ENCODE measurements at regions not wholly inside any gene's neighbourhood (a gene's known extent, or its start where the extent isn't known, plus 50 kb on each side); places are given as distances from the start of the nearest gene placed in this dataset.
A peak's percentile ranks its signal among the peaks of the same experiment; 100 is the strongest.
"Not testable (repeated sequence)": the region's sequence is repeated elsewhere in the genome, so short reads cannot be mapped to it uniquely, and the experiment has no call there.

GRCh38 chr5:53784596-53784995 is 224.2 kb downstream of the NDUFS4 start:
- no peaks in the 10 kb centered on the region for H3K4me1 ChIP-seq (ENCODE audit: control insufficient read depth in 2 of 3, insufficient read depth in 2 of 3, low read depth in 1 of 3, low read length in 3 of 3)
- no peak overlapping the region for H3K4me3 ChIP-seq (ENCODE audit: low read length in 3 of 3)
- DNase-seq (peak in 1 of 5 donors; percentile 10), FAIRE-seq (no peak)
- no peaks in the 10 kb centered on the region for H3K36me3 ChIP-seq (ENCODE audit: control insufficient read depth in 2 of 3, insufficient read depth in 3 of 3, low read length in 3 of 3)
- no peak for TF ChIP-seq CTCF (IDR thresholded peaks at IDR 0.05; ENCODE audit: borderline replicate concordance, extremely low read depth, insufficient read depth)
- no peaks in the 10 kb centered on the region for H3K27me3 ChIP-seq (ENCODE audit: control insufficient read depth, insufficient read depth, low read length)
- intact Hi-C loops (cut with DNase I), result no loop called here
- H3K9ac ChIP-seq (ENCODE audit: low read length in 3 of 3), result no peak overlapping the region
- H3K9me3 ChIP-seq (ENCODE audit: control insufficient read depth in 2 of 3, insufficient read depth in 1 of 3, low read length in 3 of 3), result no peaks in the 10 kb centered on the region
- no peak overlapping the region for H3K27ac ChIP-seq (ENCODE audit: low read depth in 2 of 2, low read length in 2 of 2)

- Histone ChIP-seq H3K9me3 (ENCODE audit: control insufficient read depth in 2 of 3, insufficient read depth in 1 of 3, low read length in 3 of 3) (no peaks in the 10 kb centered on the region), H3K9ac (ENCODE audit: low read length in 3 of 3) (no peak overlapping the region), H3K36me3 (ENCODE audit: control insufficient read depth in 2 of 3, insufficient read depth in 3 of 3, low read length in 3 of 3) (no peaks in the 10 kb centered on the region), H3K4me3 (ENCODE audit: low read length in 3 of 3) (no peak overlapping the region), H3K27ac (ENCODE audit: low read depth in 2 of 2, low read length in 2 of 2) (no peak overlapping the region), H3K4me1 (ENCODE audit: control insufficient read depth in 2 of 3, insufficient read depth in 2 of 3, low read depth in 1 of 3, low read length in 3 of 3) (no peaks in the 10 kb centered on the region), H3K27me3 (ENCODE audit: control insufficient read depth, insufficient read depth, low read length) (no peaks in the 10 kb centered on the region)
- no peak for TF ChIP-seq CTCF (IDR thresholded peaks at IDR 0.05; ENCODE audit: borderline replicate concordance, extremely low read depth, insufficient read depth)
- intact Hi-C loops (cut with DNase I), result no loop called here
- no peak for FAIRE-seq
- DNase-seq, result no peak
Observed at GRCh38 chr5:53785924-53786323, 225.5 kb downstream of the NDUFS4 start.

GRCh38 chr5:53790026-53790425 is 229.6 kb downstream of the NDUFS4 start:
- Histone ChIP-seq H3K4me3 (ENCODE audit: low read length in 3 of 3) (no peak overlapping the region), H3K36me3 (ENCODE audit: control insufficient read depth in 2 of 3, insufficient read depth in 3 of 3, low read length in 3 of 3) (no peaks in the 10 kb centered on the region), H3K27ac (ENCODE audit: low read depth in 2 of 2, low read length in 2 of 2) (no peak overlapping the region), H3K4me1 (ENCODE audit: control insufficient read depth in 2 of 3, insufficient read depth in 2 of 3, low read depth in 1 of 3, low read length in 3 of 3) (no peaks in the 10 kb centered on the region), H3K27me3 (ENCODE audit: control insufficient read depth, insufficient read depth, low read length) (no peaks in the 10 kb centered on the region), H3K9me3 (ENCODE audit: control insufficient read depth in 2 of 3, insufficient read depth in 1 of 3, low read length in 3 of 3) (no peaks in the 10 kb centered on the region), H3K9ac (ENCODE audit: low read length in 3 of 3) (no peak overlapping the region)
- no peak for FAIRE-seq
- DNase-seq, result no peak
- TF ChIP-seq CTCF (IDR thresholded peaks at IDR 0.05; ENCODE audit: borderline replicate concordance, extremely low read depth, insufficient read depth), result no peak
- intact Hi-C loops (cut with DNase I), result no loop called here

- Histone ChIP-seq H3K9ac (ENCODE audit: low read length in 3 of 3) (no peak overlapping the region), H3K4me3 (ENCODE audit: low read length in 3 of 3) (no peak overlapping the region), H3K36me3 (ENCODE audit: control insufficient read depth in 2 of 3, insufficient read depth in 3 of 3, low read length in 3 of 3) (no peaks in the 10 kb centered on the region), H3K9me3 (ENCODE audit: control insufficient read depth in 2 of 3, insufficient read depth in 1 of 3, low read length in 3 of 3) (no peaks in the 10 kb centered on the region), H3K27ac (ENCODE audit: low read depth in 2 of 2, low read length in 2 of 2) (no peak overlapping the region), H3K4me1 (ENCODE audit: control insufficient read depth in 2 of 3, insufficient read depth in 2 of 3, low read depth in 1 of 3, low read length in 3 of 3) (no peaks in the 10 kb centered on the region), H3K27me3 (ENCODE audit: control insufficient read depth, insufficient read depth, low read length) (no peaks in the 10 kb centered on the region)
- DNase-seq (no peak), FAIRE-seq (no peak)
- intact Hi-C loops (cut with DNase I), result no loop called here
- no peak for TF ChIP-seq CTCF (IDR thresholded peaks at IDR 0.05; ENCODE audit: borderline replicate concordance, extremely low read depth, insufficient read depth)
Observed at GRCh38 chr5:53792338-53792737, 231.9 kb downstream of the NDUFS4 start.

DNA sequence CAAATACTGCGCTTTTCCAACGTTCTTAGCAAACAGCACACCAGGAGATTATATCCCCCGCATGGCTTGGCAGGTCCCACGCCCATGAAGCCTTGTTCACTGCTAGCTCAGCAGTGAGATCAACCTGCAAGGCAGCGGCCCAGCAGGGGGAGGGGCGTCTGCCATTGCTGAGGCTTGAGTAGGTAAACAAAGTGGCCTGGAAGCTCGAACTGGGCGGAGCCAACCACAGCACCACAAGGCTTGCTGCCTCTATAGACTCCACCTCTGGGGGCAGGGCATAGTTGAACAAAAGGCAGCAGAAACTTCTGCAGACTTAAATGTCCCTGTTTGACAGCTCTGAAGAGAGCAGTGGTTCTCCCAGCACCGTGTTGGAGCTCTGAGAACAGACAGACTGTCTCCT is 239.2 kb downstream of the NDUFS4 start:
- H3K9me3 ChIP-seq (ENCODE audit: control insufficient read depth in 2 of 3, insufficient read depth in 1 of 3, low read length in 3 of 3); intact Hi-C loops (cut with DNase I); FAIRE-seq; H3K4me3 ChIP-seq (ENCODE audit: low read length in 3 of 3); H3K27ac ChIP-seq (ENCODE audit: low read depth in 2 of 2, low read length in 2 of 2); H3K27me3 ChIP-seq (ENCODE audit: control insufficient read depth, insufficient read depth, low read length); H3K36me3 ChIP-seq (ENCODE audit: control insufficient read depth in 2 of 3, insufficient read depth in 3 of 3, low read length in 3 of 3); H3K9ac ChIP-seq (ENCODE audit: low read length in 3 of 3); H3K4me1 ChIP-seq (ENCODE audit: control insufficient read depth in 2 of 3, insufficient read depth in 2 of 3, low read depth in 1 of 3, low read length in 3 of 3); DNase-seq: not testable (repeated sequence)

- H3K27me3 ChIP-seq (ENCODE audit: control insufficient read depth, insufficient read depth, low read length); H3K9ac ChIP-seq (ENCODE audit: low read length in 3 of 3); FAIRE-seq; DNase-seq; intact Hi-C loops (cut with DNase I); H3K9me3 ChIP-seq (ENCODE audit: control insufficient read depth in 2 of 3, insufficient read depth in 1 of 3, low read length in 3 of 3); H3K4me1 ChIP-seq (ENCODE audit: control insufficient read depth in 2 of 3, insufficient read depth in 2 of 3, low read depth in 1 of 3, low read length in 3 of 3); H3K27ac ChIP-seq (ENCODE audit: low read depth in 2 of 2, low read length in 2 of 2); H3K36me3 ChIP-seq (ENCODE audit: control insufficient read depth in 2 of 3, insufficient read depth in 3 of 3, low read length in 3 of 3); H3K4me3 ChIP-seq (ENCODE audit: low read length in 3 of 3): not testable (repeated sequence)
Observed at GRCh38 chr5:53808392-53808791, 248.0 kb downstream of the NDUFS4 start.
